ENCODE measurements at regions not wholly inside any gene's neighbourhood (a gene's known extent, or its start where the extent isn't known, plus 50 kb on each side); places are given as distances from the start of the nearest gene placed in this dataset.

DNA sequence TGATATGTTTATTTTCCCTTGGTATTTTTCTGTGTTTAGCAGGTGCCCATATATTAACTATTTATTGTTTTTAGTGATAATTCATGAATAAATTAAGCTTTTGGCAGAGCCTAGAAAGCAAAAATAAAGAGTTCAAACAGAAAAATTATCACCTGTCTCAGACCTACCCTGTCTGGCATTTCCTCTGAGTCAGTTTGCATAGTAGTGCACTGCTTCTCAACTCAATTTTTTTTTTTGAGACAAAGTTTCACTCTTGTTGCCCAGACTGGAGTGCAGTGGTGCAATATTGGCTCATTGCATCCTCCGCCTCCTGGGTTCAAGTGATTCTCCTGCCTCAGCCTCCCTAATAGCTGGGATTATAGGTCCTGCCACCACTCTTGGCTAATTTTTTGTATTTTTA, 793.9 kb downstream of the SUCLG1 start:
- H3K27ac ChIP-seq = no peak overlapping the region

GRCh38 chr2:83661711-83662110, 797.4 kb downstream of the SUCLG1 start:
- H3K27ac ChIP-seq = no peak overlapping the region

More for the DNA sequence above, 793.9 kb downstream of the SUCLG1 start:
- TF ChIP-seq CTCF (IDR thresholded peaks at IDR 0.05) (no peak), ZFX (IDR thresholded peaks at IDR 0.05; ENCODE audit: borderline replicate concordance) (no peak)

DNA sequence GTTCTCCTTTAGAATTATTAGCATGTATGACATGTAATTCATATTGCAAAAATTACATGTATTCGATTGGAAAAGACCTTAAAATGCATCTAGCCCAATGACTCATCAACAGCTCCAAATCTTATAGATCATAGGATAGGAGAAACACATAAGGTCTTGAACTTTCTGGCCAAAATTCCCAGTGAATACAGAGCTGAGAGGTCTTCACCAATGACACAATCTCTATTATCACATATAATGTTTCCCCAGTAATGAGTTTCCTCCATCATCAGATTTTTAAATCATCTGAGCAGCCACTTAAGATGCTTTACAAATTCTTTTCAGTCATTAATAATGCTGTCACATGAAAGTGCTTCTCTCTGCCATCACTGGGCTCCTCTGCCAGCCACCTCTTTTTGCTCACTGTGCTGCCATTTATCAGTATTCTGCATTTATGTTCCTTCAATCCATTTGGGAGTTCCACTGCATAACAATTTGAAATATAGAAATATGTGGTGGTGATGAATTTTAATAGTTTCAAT, 804.9 kb downstream of the SUCLG1 start:
- TF ChIP-seq ZFX (IDR thresholded peaks at IDR 0.05; ENCODE audit: borderline replicate concordance) (no peak), CTCF (IDR thresholded peaks at IDR 0.05) (no peak)
- H3K27ac ChIP-seq = no peak overlapping the region

More at GRCh38 chr2:83661711-83662110, 797.4 kb downstream of the SUCLG1 start:
- no peak for TF ChIP-seq CTCF (IDR thresholded peaks at IDR 0.05)
- TF ChIP-seq ZFX (IDR thresholded peaks at IDR 0.05; ENCODE audit: borderline replicate concordance) = no peak

DNA sequence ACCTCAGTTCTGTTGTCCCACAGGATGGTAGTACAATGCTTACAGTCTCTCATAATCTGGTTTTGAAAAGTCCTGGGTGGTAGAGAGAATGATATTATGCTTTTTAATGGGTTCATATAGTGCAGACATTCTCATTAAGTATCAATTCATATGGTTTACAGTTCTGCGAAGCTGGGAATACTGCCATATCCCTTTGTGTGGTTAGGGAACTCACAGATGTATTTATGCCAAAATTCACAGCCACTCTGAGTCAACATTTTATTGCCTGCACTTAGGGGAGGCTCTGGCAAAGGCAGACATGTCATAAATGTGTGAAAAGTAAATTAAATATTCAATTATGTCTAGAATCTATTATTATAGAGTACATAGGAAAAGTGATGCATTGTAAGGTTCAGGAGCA, 808.2 kb downstream of the SUCLG1 start:
- no peak overlapping the region for H3K27ac ChIP-seq
- no peak for TF ChIP-seq CTCF (IDR thresholded peaks at IDR 0.05)
- TF ChIP-seq ZFX (IDR thresholded peaks at IDR 0.05; ENCODE audit: borderline replicate concordance) = no peak

- no peak overlapping the region for H3K27ac ChIP-seq
- no peak for TF ChIP-seq ZFX (IDR thresholded peaks at IDR 0.05; ENCODE audit: borderline replicate concordance)
- TF ChIP-seq CTCF (IDR thresholded peaks at IDR 0.05) = no peak
Observed at GRCh38 chr2:83650161-83650560, 808.9 kb downstream of the SUCLG1 start.

- no peak overlapping the region for H3K27ac ChIP-seq
- TF ChIP-seq ZFX (IDR thresholded peaks at IDR 0.05; ENCODE audit: borderline replicate concordance) (no peak), CTCF (IDR thresholded peaks at IDR 0.05) (no peak)
Observed at GRCh38 chr2:83640506-83640905, 818.6 kb downstream of the SUCLG1 start.

DNA sequence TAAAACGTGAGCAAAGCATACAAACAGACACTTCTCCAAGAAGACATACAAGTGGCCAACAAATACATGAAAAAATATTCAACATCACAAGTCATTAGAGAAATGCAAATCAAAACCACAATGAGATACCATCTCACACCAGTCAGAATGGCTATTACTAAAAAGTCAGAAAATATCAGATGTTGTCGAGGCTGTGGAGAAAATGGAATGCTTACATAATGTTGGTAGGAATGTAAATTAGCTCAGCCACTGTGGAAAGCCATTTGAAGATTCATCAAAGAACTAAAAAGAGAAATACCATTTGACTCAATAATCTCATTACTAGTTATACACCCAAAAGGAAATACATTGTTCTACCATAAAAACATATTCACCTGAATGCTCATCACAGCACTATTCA, 825.7 kb downstream of the SUCLG1 start:
- TF ChIP-seq ZFX (IDR thresholded peaks at IDR 0.05; ENCODE audit: borderline replicate concordance) = no peak
- no peak for TF ChIP-seq CTCF (IDR thresholded peaks at IDR 0.05)
- no peak overlapping the region for H3K27ac ChIP-seq

All from 22Rv1 (cell line).